GM23248 (cell line): ENCODE measurements at regions not wholly inside any gene's neighbourhood (a gene's known extent, or its start where the extent isn't known, plus 50 kb on each side); places are given as distances from the start of the nearest gene placed in this dataset.

Experiments used
- EZH2 ChIP-seq: fragments of 200-600 bp; sonication (generic); IDR thresholded peaks from 2 replicates; pipeline ENCODE4 v1.6.1; 2018; ENCODE audit warnings: antibody characterized with exemption, mild to moderate bottlenecking; ENCODE audit not compliant: insufficient read depth, poor library complexity, severe bottlenecking
- EZH2phosphoT487 ChIP-seq: fragments of 200-600 bp; sonication (generic); IDR thresholded peaks from 2 replicates; pipeline ENCODE4 v1.6.1; 2018; ENCODE audit warnings: antibody characterized with exemption, moderate library complexity, mild to moderate bottlenecking, low read depth; ENCODE audit not compliant: insufficient read depth

DNA sequence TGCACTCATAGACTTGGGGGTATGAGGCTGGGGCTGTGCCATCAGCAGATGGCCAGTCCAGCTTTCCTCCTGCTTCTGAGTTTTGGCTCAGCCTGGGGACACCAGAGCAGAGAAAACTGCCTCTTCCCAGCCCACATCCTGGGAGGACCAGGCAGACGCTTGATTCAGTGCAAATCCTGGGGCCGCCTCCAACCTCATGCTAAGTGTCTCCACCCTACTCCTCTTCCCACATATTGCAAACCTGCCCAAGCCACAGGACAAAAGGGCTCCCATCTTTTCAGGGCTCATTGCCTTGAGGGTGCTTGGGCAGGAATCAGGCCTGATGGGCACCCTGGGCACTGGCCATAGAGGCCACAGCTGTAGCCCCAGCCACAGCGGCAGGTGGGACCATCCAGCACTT lies 79.7 kb upstream of the SHANK2 start:
- TF ChIP-seq EZH2 (no peak), EZH2phosphoT487 (no peak)
